T-helper 1 cell treated with Interleukin-12 subunit alpha and Interleukin-12 subunit beta and Interleukin-4 antibody, amounts not matched to agents 30 ng/mL and 1 ng/mL, for 36 hours (primary cell): ENCODE measurements at regions not wholly inside any gene's neighbourhood (a gene's known extent, or its start where the extent isn't known, plus 50 kb on each side); places are given as distances from the start of the nearest gene placed in this dataset.

Experiments
- intact Hi-C: fragments of 100-400 bp; cut with micrococcal nuclease; formaldehyde crosslinking; loops from one replicate; pipeline ENCODE4 v1.15.1; 2024

DNA sequence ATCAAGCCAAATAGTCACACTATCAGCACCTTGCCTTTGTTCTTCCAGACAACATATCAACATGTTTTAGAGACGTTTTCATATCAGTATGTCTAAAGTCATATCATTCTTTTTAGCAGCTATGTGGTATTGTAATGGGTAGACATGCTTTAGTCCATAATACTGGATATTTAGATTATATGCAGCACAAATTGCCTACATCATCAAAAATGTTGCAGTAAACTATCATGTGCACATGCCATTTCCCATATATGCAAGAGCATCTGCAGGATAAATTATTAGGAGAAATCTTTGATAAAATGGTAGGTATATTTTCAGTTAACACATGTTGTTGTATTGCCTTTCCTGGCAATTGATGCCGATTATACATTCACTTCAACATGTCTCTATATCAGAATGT is 636.5 kb downstream of the XIRP2 start:
- intact Hi-C loops = no loop called here

GRCh38 chr2:167510071-167510759 is 621.9 kb downstream of the XIRP2 start:
- intact Hi-C loops = no loop called here

GRCh38 chr2:167509586-167509985 is 621.3 kb downstream of the XIRP2 start:
- intact Hi-C loops = no loop called here

DNA sequence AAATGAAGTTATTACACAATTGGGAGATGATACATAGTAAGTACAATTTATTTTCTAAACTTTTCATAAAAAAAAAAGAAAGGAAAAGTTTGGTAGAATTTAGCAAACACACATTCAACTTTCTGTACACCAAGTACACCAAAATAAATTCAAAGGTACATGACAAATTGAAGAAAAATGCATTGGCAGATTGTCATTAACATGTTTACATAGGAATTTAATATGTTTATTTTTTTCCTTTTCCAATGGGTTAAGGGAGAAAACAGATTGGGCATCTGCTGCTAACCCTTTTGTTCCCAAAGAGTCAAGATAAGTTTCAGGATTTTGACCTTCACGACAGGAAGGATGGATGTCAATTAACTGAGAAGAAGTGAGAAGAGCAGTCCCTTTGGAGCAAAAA is 620.4 kb downstream of the XIRP2 start:
- intact Hi-C loops = no loop called here

DNA sequence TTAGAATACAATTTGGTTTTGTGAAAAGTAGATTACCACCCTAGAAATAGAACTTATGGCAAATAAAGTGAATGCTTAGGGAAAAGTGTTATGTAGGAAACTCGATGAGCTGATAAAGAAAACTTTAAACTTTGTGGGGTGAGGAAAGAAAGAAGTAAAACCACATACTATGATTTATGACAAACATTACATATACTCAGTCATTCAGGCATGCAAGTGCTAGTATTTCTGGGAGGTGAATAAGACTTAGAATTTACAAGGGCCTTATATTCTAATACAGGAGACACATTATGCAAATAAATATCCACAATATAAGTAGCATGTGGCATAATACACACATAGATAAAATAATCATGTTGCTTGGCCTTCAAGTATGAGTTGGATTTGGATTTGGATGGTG is 618.1 kb downstream of the XIRP2 start:
- intact Hi-C loops = no loop called here

DNA sequence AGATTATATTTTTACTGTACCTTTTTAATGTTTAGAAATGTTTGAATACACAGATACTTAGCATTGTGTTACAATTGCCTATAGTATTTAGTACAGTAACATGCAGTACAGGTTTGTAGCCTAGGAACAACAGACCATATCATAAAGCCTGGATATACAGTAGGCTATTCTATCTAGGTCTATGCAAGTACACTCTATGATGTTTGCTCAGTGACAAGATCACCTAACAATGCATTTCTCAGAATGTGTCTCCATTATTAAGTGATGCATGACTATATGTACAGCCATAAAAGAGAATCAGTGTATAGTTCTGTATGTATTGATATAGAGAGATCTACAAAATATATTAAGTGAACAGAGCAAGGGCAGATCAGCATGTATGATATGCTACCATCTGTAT is 616.4 kb downstream of the XIRP2 start:
- intact Hi-C loops = no loop called here

DNA sequence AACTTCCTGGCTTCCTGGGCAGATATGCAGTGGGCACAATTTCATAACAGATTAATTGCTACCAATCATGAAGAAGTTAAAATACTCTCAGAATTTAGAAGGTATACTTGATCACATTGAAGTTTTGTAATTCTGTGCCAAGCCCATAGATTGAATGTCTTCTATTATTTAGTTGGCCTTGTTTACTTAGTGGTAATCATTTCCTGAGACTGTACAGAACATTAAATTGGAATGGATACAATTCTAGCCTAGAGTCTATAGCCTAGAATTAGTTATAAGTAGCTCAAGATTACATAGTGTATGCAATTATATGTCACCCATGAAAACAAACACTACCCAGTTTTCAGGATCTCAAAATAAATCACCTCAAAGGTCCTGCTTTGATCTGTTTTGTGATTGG is 615.8 kb downstream of the XIRP2 start:
- intact Hi-C loops = no loop called here

GRCh38 chr2:167501618-167502017 is 613.3 kb downstream of the XIRP2 start:
- intact Hi-C loops = no loop called here

GRCh38 chr2:167493862-167494261 is 605.6 kb downstream of the XIRP2 start:
- intact Hi-C loops = no loop called here

DNA sequence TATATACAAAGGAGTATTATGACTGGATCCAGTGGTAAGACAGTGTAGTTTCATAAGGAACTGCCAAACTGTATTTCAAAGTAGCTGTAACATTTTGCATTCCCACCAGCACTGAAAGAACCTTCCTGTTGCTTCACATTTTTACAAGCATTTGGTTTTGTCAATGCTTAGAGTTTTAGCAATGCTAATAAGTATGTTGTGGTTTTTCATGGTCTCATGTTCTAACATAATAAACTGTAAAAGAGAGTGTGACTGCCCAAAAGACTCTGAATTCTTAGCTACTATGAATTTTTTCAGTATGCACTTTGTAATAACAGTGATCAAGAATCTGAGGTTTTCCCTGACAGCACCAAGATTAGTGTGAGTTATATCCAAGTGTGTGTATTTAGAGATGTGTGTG is 604.2 kb downstream of the XIRP2 start:
- intact Hi-C loops = no loop called here

GRCh38 chr2:167491788-167492187 is 603.5 kb downstream of the XIRP2 start:
- intact Hi-C loops = no loop called here

DNA sequence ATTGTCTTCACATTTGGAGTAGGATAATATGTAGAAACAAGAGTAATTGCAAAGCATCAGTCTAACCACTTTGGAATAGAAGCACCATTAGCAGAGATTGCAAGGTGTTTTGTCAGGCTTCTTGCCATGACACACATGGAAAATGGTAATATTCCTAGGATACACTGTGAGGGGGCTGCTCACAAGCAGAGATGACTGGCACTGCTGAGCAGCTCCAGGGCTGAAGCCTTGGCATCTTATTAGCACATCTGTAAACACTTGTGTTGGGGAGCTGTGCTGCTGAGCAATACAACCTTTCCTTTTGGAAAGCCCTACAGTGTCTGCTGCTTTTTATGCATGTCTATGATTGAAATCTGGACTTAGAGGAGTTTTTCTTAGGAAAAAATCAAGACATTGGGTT is 602.2 kb downstream of the XIRP2 start:
- intact Hi-C loops = no loop called here

- intact Hi-C loops = no loop called here
Observed at GRCh38 chr2:167489325-167489724, 601.0 kb downstream of the XIRP2 start.

- intact Hi-C loops = no loop called here
Observed at GRCh38 chr2:167487728-167488127, 599.4 kb downstream of the XIRP2 start.

- intact Hi-C loops = no loop called here
Observed at GRCh38 chr2:167484875-167485274, 596.6 kb downstream of the XIRP2 start.

DNA sequence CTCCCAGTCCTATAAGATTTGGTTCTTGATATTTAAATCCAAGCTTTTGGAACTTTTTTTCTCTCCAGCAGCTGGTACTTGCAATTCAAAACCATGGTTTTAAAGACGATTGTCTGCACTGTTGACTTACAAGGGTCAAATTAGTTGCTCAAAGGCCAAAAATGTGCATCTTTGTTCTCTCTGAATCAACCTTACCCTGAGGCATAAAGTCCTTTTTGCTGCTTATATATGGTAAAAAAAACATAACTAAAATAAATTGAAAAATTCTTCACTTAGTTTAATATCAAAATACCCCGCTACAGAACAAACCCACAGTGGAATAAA is 592.7 kb downstream of the XIRP2 start:
- intact Hi-C loops = no loop called here

DNA sequence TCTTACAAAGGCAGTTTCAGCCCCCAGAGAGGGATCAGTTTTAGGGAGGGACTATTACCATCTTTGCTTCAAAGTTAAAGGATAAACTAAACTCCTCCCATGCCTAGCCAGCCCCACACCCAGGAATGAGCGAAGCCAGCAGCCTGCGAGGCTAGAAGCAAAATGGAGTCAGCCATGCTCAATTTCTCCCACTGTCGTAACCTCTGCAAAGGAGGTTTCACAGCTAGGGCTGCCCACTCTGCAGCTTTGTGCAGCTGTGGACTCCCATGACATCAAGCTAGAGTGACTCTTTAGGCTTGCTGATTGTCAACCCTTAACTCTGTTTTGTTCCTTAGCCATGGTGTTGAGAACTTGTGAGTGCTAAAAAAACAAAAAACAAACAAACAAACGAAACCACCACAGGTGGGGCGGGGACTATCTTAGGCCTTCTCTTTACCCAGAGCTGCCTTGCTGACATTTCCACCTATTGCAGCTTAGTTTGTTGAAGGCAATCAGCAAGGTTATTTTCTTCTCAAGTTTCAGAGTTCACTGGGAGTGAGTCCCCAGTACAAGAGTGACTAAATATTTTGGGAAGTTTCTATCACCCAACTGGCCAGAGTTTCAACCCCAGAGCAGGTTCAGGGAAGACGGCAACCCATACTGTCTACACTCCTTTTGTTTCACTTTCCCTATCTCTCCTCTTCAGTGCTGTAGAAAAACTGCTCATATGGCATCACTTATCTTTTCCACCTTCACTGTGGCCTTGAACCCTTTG is 592.1 kb downstream of the XIRP2 start:
- intact Hi-C loops = no loop called here

DNA sequence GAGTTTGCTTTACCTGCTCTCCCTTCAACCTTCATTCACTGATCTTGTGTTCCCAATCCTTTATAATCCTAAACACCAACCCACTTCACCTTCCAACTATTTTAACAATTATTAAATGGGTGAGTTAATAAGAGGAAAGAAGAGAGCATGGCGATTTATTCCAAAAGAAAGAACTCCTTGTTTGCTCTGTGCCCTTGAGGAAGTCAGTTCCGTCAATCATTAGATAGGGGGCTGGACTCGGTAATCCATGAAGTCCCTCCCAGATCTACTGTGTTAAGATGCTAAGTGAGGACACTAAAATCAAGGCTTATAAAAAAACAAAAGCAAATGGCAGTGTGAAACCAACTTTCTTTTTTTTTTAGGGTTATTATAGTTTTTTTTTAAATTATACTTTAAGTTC is 589.9 kb downstream of the XIRP2 start:
- intact Hi-C loops = no loop called here

GRCh38 chr2:167475791-167476190 is 587.5 kb downstream of the XIRP2 start:
- intact Hi-C loops = no loop called here

DNA sequence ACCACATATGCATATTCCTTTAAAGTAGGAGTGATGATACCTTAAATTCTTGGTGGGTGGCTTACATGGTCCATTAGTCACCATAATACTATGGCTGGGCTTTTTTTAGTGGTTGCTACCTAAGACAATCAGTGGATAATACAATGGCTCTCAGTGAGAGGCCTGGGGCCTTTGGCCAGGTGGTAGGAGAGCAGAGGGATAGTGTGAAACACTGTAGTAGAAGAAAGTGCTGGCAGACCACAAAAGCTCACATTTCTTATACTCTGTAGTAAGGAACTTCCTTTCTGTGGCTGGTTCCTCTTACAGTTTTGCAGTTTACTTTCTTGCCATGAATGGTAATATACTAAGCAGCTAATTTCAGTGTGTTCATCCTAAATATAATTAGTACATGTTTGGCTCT is 583.5 kb downstream of the XIRP2 start:
- intact Hi-C loops = no loop called here

DNA sequence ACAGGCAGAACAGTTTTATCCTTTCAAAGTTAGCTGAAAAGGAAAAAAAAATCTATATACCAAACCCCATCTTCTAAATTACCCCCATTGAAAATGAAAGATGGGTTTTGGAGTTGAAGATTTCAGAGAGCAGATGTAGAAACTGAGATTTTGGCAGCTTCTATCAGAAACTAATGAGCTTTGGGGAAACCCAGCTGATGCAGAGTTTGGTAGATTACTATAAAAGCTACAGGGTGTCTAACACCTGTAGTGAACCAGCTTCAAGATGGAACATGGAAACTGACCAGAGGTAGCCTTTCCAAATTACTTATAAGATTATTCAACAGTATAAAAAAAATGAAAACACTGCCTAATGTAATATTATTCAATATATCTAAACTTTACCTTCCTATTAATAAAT is 583.1 kb downstream of the XIRP2 start:
- intact Hi-C loops = no loop called here

DNA sequence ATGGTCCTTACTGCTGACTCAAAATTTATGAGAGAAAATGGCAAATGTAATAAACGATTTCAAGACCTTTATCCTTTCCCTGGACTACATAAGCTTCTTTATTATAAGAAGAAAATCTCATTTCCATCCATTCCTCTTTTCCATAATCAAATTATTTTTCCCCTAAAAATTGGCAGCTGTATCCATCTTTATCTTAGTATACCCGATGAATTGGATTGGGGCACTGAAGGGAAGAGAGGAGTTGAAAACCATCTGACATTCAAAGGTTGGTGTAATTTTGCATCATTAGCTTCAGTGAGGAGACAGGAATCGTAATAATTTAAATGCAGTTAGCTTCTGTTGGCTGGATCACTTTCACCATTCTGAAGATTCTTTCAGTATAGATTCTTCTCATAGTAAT is 574.1 kb downstream of the XIRP2 start:
- intact Hi-C loops = no loop called here

DNA sequence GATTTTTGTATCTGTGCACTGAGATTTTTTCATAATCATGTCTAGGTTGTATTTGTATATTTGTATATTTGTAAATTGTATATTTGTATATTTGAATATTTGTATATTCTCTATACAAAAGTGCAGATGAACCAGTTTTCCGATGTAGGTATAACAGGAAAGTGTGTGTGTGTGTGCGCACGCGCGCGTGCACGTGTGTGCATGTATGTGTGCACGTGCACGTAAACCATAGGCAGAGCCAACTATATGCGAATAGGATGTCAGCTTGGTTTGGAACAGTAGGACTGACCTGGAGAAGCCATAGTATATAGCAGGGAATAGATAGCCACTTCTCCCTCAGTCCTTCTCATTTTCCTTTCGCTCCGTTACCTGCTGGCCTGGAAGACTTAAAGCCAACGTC is 565.8 kb downstream of the XIRP2 start:
- intact Hi-C loops = no loop called here
